Suprapubic skin (tissue), 4 donors: ENCODE measurements at regions not wholly inside any gene's neighbourhood (a gene's known extent, or its start where the extent isn't known, plus 50 kb on each side); places are given as distances from the start of the nearest gene placed in this dataset.
"Not testable (repeated sequence)": the region's sequence is repeated elsewhere in the genome, so short reads cannot be mapped to it uniquely, and the experiment has no call there.

Experiments used
- DNase-seq, 2 donors: peaks; one replicate each; pipeline ENCODE4 v3.0.0-alpha.2; 2019; ENCODE audit warnings: low spot score in 2 of 2
- H3K27ac ChIP-seq: fragments of 200-600 bp; sonication (generic); one replicate; pipeline ENCODE4 v1.5.1; 2019
- H3K27me3 ChIP-seq: fragments of 200-600 bp; sonication (generic); one replicate; pipeline ENCODE4 v1.5.1; 2019
- H3K36me3 ChIP-seq: fragments of 200-600 bp; sonication (generic); one replicate; pipeline ENCODE4 v1.5.1; 2019
- H3K4me1 ChIP-seq: fragments of 200-600 bp; sonication (generic); one replicate; pipeline ENCODE4 v1.5.1; 2019
- H3K4me3 ChIP-seq: fragments of 200-600 bp; sonication (generic); one replicate; pipeline ENCODE4 v1.5.1; 2019; ENCODE audit warnings: mild to moderate bottlenecking
- H3K9me3 ChIP-seq: fragments of 200-600 bp; sonication (generic); one replicate; pipeline ENCODE4 v1.5.1; 2019
- EP300 ChIP-seq: sonication (generic); formaldehyde crosslinking; IDR thresholded peaks from one replicate; pipeline ENCODE4 v1.6.1; 2017; ENCODE audit warnings: antibody characterized with exemption
- POLR2A ChIP-seq, 2 donors: fragments of 450-650 bp; IDR thresholded peaks; one replicate each; pipeline ENCODE4 v1.6.1; 2017; ENCODE audit warnings: antibody characterized with exemption in 2 of 2, mild to moderate bottlenecking in 2 of 2, moderate library complexity in 2 of 2
- POLR2AphosphoS5 ChIP-seq, 3 donors: sonication (generic); formaldehyde crosslinking; IDR thresholded peaks; one replicate each; pipeline ENCODE4 v1.6.1; 2017; ENCODE audit warnings: antibody characterized with exemption in 3 of 3
- WGBS: methylation state at CpG from one replicate; pipeline ENCODE4 v1.1.5; 2018; 5-methylcytosine and 5-hydroxymethylcytosine counted together
- TF ChIP-seq, protein P1 (sequence below), 2 donors: fragments of 200-600 bp in 1 of 2; fragments of 450-650 bp in 1 of 2; sonication (generic) in 1 of 2; IDR thresholded peaks; one replicate each; pipeline ENCODE4 v1.5.1; 2016 to 2019; ENCODE audit warnings: antibody characterized with exemption in 2 of 2, mild to moderate bottlenecking in 1 of 2, moderate library complexity in 1 of 2

- 67% methylated on average over 3 of the region's 3 CpGs for WGBS
Measured at GRCh38 chr15:59762558-59762957, 73.4 kb upstream of the BNIP2 start.

GRCh38 chr15:59760256-59760655 is 71.1 kb upstream of the BNIP2 start:
- not testable (repeated sequence) for H3K4me1 ChIP-seq, H3K4me3 ChIP-seq, H3K27ac ChIP-seq, H3K9me3 ChIP-seq, DNase-seq, H3K36me3 ChIP-seq
- 83% methylated on average over 2 of the region's 2 CpGs for WGBS
- peaks cover 35% of the 10 kb centered on the region for H3K27me3 ChIP-seq

More at GRCh38 chr15:59762558-59762957, 73.4 kb upstream of the BNIP2 start:
- no peak for DNase-seq
- Histone ChIP-seq H3K4me3 (no peak overlapping the region), H3K27me3 (peaks cover 46% of the 10 kb centered on the region), H3K9me3 (no peaks in the 10 kb centered on the region), H3K27ac (no peak overlapping the region), H3K4me1 (no peaks in the 10 kb centered on the region), H3K36me3 (no peaks in the 10 kb centered on the region)
- TF ChIP-seq POLR2AphosphoS5 (IDR thresholded peaks at IDR 0.05) = no peak
- TF ChIP-seq, protein P1, sequence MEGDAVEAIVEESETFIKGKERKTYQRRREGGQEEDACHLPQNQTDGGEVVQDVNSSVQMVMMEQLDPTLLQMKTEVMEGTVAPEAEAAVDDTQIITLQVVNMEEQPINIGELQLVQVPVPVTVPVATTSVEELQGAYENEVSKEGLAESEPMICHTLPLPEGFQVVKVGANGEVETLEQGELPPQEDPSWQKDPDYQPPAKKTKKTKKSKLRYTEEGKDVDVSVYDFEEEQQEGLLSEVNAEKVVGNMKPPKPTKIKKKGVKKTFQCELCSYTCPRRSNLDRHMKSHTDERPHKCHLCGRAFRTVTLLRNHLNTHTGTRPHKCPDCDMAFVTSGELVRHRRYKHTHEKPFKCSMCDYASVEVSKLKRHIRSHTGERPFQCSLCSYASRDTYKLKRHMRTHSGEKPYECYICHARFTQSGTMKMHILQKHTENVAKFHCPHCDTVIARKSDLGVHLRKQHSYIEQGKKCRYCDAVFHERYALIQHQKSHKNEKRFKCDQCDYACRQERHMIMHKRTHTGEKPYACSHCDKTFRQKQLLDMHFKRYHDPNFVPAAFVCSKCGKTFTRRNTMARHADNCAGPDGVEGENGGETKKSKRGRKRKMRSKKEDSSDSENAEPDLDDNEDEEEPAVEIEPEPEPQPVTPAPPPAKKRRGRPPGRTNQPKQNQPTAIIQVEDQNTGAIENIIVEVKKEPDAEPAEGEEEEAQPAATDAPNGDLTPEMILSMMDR (IDR thresholded peaks at IDR 0.05) = no peak

- Histone ChIP-seq H3K4me1 (no peaks in the 10 kb centered on the region), H3K27me3 (peaks cover 33% of the 10 kb centered on the region), H3K4me3 (no peak overlapping the region), H3K27ac (no peak overlapping the region), H3K36me3 (no peaks in the 10 kb centered on the region), H3K9me3 (no peaks in the 10 kb centered on the region)
- WGBS = 47% methylated on average over 7 of the region's 7 CpGs
- DNase-seq = no peak
- no peak for TF ChIP-seq EP300
- TF ChIP-seq, protein P1 (IDR thresholded peaks at IDR 0.05) = no peak
- no peak for TF ChIP-seq POLR2AphosphoS5 (IDR thresholded peaks at IDR 0.05)
- no peak for TF ChIP-seq POLR2A (IDR thresholded peaks at IDR 0.05)
Measured at GRCh38 chr15:59751552-59752413, 62.7 kb upstream of the BNIP2 start.

DNA sequence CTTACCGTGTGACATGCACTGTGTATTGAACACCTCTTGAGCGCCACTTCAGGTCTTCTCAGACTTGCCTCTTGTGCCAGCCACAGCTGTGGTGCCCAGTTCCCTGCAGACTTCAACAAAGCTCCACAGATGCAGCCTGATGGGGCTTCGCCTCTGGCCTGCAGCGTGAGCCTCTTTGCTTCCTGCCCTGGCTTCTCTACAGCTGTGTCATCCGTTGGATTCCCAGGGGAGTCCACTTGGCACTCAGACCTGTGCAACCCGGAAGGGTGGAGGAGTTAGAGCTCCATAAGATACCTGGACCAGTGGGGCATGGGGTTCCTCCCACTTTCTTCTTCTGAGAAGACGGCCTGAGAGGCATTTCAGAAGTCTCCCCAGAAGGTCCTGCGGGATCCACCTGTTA is 57.7 kb upstream of the BNIP2 start:
- H3K27ac ChIP-seq = no peak overlapping the region
- no peaks in the 10 kb centered on the region for H3K9me3 ChIP-seq
- TF ChIP-seq, protein P1 (IDR thresholded peaks at IDR 0.05) = no peak
- TF ChIP-seq POLR2A (IDR thresholded peaks at IDR 0.05) = no peak
- no peak for TF ChIP-seq POLR2AphosphoS5 (IDR thresholded peaks at IDR 0.05)
- no peak for TF ChIP-seq EP300
- H3K4me3 ChIP-seq = no peak overlapping the region
- no peak for DNase-seq
- 92% methylated on average over 6 of the region's 8 CpGs for WGBS
- no peaks in the 10 kb centered on the region for H3K4me1 ChIP-seq
- H3K27me3 ChIP-seq = peaks cover 47% of the 10 kb centered on the region
- H3K36me3 ChIP-seq = no peaks in the 10 kb centered on the region

DNA sequence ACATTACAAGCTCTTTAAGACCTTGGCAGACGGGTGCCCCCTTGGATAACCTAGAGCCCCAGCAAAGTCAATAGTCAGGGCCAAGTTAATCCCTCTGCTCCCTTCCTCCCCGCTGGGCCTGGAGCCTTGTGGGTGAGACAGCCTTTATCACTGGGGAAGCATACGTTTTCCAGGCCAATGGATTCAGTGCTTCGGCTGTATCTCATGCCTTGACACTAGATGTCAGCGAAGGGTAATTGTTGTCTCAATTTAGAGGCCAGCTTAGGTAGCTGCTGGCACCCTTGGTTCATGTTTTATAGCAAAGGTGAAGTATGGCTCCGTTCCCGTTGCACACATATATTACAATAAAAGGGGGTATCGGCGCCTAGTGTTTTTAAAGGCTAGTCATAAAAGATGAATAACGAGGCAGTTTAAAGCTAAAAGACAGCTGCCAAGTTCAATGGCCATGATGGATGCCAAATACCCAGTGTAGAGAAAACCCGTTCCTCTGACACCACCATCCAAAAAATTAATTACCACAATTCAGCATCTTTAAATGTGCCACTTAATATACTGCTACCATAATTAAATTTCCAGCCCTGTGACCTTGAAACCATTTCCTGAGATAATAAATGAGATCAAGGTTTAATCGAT is 52.3 kb upstream of the BNIP2 start:
- H3K36me3 ChIP-seq = no peaks in the 10 kb centered on the region
- H3K4me1 ChIP-seq = no peaks in the 10 kb centered on the region
- 38% methylated on average over 12 of the region's 12 CpGs for WGBS
- no peak overlapping the region for H3K4me3 ChIP-seq
- DNase-seq = no peak
- no peak overlapping the region for H3K27ac ChIP-seq
- H3K27me3 ChIP-seq = peaks cover 26% of the 10 kb centered on the region
- no peak for TF ChIP-seq EP300
- TF ChIP-seq POLR2AphosphoS5 (IDR thresholded peaks at IDR 0.05) = no peak
- no peak for TF ChIP-seq POLR2A (IDR thresholded peaks at IDR 0.05)
- TF ChIP-seq, protein P1 (IDR thresholded peaks at IDR 0.05) = no peak
- no peaks in the 10 kb centered on the region for H3K9me3 ChIP-seq
